Esophagus squamous epithelium (tissue), 5 donors: ENCODE measurements at regions not wholly inside any gene's neighbourhood (a gene's known extent, or its start where the extent isn't known, plus 50 kb on each side); places are given as distances from the start of the nearest gene placed in this dataset.

Experiments
- DNase-seq: peaks from one replicate; lab custom pipeline; 2025; lab: John Stamatoyannopoulos, UW
- H3K27ac ChIP-seq, 4 donors: fragments of 200-600 bp; sonication (generic); one replicate each; pipeline ENCODE4 v1.5.1; 2016 to 2019; ENCODE audit warnings: mild to moderate bottlenecking in 1 of 4
- H3K27me3 ChIP-seq, 4 donors: fragments of 200-600 bp; sonication (generic); 1 replicate in 3 of 4; 2 replicates in 1 of 4; pipeline versions ENCODE4 v1.5.1 to v1.6.0; 2017 to 2021; ENCODE audit warnings: antibody characterized with exemption in 1 of 4
- H3K36me3 ChIP-seq, 3 donors: fragments of 200-600 bp; sonication (generic); one replicate each; pipeline ENCODE4 v1.5.1; 2016 to 2019
- H3K4me1 ChIP-seq, 3 donors: fragments of 200-600 bp; sonication (generic); one replicate each; pipeline ENCODE4 v1.5.1; 2017 to 2019
- H3K4me3 ChIP-seq, 4 donors: fragments of 200-600 bp; sonication (generic); 1 replicate in 3 of 4; 2 replicates in 1 of 4; pipeline ENCODE4 v1.5.1; 2016 to 2019; ENCODE audit warnings: mild to moderate bottlenecking in 2 of 4, moderate library complexity in 1 of 4
- H3K9me3 ChIP-seq, 3 donors: fragments of 200-600 bp; sonication (generic); one replicate each; pipeline ENCODE4 v1.5.1; 2016 to 2019
- CTCF ChIP-seq, 6 experiments: fragments of 450-650 bp in 4 of 6; fragments of 200-600 bp in 2 of 6; sonication (generic) in 2 of 6; IDR thresholded peaks; one replicate each; pipeline ENCODE4 v1.5.1; 2016 to 2019; ENCODE audit warnings: antibody characterized with exemption in 6 of 6, mild to moderate bottlenecking in 4 of 6, moderate library complexity in 4 of 6
- POLR2A ChIP-seq, 4 donors: fragments of 450-650 bp; IDR thresholded peaks; one replicate each; pipeline ENCODE4 v1.6.1; 2017; ENCODE audit warnings: antibody characterized with exemption in 4 of 4, mild to moderate bottlenecking in 4 of 4, moderate library complexity in 3 of 4
- WGBS, 2 donors: methylation state at CpG; one replicate each; pipeline ENCODE4 v1.1.5; 2018; 5-methylcytosine and 5-hydroxymethylcytosine counted together
- intact Hi-C: fragments of 100-400 bp; cut with DNase I; formaldehyde crosslinking; loops from one replicate; pipeline ENCODE4 v1.15.0; 2022
- donor health status: DM: yes; HTN: yes; CAD: no.

DNA sequence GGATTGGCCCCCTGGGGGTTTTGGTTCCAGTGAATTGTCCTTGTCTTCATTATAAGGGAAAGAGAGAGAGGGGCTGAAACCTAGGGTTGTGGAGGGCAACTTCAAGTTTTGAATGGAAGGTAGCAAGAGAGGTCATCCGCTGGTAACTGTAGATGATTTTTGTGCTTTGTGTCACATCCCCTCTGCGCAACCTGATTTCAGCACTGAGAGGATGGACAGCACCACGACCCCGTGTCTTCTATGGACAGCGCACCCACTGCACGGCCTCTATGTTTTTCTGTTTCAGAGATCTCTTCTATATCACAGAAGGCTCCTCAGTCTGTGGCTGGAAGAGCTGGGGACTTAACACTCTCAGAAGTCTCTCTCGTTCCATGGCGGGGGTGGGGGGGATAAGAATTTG, 127.0 kb upstream of the RPH3A start:
- TF ChIP-seq CTCF (IDR thresholded peaks at IDR 0.05) (no peak), POLR2A (IDR thresholded peaks at IDR 0.05) (no peak)
- Histone ChIP-seq H3K27me3 (peaks cover 0 to 52% (median 0%) of the 10 kb centered on the region in 4 donors), H3K4me1 (no peaks in the 10 kb centered on the region), H3K9me3 (no peaks in the 10 kb centered on the region), H3K4me3 (no peak overlapping the region), H3K27ac (no peak overlapping the region), H3K36me3 (no peaks in the 10 kb centered on the region)
- 48 to 50% methylated on average over 5 to 8 of the region's 8 CpGs for WGBS, 2 donors
- intact Hi-C loops = no loop called here
- no peak for DNase-seq

DNA sequence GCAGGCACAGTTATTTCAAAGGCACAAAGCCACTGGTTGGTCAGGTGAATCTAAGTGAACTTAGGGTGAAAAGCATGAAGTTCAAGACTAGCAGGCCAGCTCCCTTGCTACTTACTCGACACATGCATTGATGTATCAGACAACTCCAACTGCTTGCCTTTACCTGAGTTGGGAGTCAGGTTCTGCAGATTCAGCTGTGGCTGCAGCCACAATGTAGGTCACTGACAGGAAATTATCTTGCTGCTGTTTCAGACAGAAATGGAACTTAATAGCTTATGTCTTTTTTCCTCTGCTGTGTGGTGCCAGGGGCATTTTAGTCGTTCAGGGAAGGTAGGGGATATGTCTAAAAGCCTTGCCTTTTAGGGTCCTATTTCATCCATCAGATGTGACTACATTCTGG, 125.6 kb upstream of the RPH3A start:
- no peak for DNase-seq
- TF ChIP-seq POLR2A (IDR thresholded peaks at IDR 0.05) = no peak
- TF ChIP-seq CTCF (IDR thresholded peaks at IDR 0.05) = no peak
- no peak overlapping the region for H3K27ac ChIP-seq
- no peak overlapping the region for H3K4me3 ChIP-seq
- intact Hi-C loops = no loop called here
- H3K4me1 ChIP-seq = no peaks in the 10 kb centered on the region
- H3K9me3 ChIP-seq = no peaks in the 10 kb centered on the region
- H3K27me3 ChIP-seq = peaks cover 0 to 46% (median 0%) of the 10 kb centered on the region in 4 donors
- no peaks in the 10 kb centered on the region for H3K36me3 ChIP-seq
- WGBS, 2 donors = 24 to 35% methylated on average over 2 of the region's 2 CpGs

DNA sequence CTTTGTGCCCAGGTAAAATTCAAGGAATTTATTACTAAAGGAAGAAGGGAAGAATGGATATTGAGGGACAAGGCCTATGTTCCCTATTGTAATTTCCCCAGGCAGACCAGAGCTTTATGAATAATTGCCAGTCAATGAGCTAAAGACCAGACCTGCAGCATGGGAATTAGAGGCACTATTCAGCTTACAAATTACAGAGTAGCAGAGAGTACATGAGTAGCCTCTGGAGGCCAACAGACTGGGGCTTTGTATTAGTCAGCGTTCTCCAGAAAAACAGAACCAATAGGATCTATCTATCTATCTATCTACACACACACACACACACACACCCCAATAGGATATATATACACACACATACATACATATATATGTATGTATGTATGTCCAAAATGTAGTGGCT, 120.0 kb upstream of the RPH3A start:
- WGBS, 2 donors = 67 to 79% methylated on average over 1 of the region's 1 CpG
- no peak for DNase-seq
- Histone ChIP-seq H3K27me3 (peaks cover 0 to 41% (median 0%) of the 10 kb centered on the region in 4 donors), H3K36me3 (no peaks in the 10 kb centered on the region), H3K27ac (no peak overlapping the region), H3K4me3 (no peak overlapping the region), H3K4me1 (no peaks in the 10 kb centered on the region), H3K9me3 (no peaks in the 10 kb centered on the region)
- intact Hi-C loops = no loop called here
- TF ChIP-seq POLR2A (IDR thresholded peaks at IDR 0.05) (no peak), CTCF (IDR thresholded peaks at IDR 0.05) (no peak)

- TF ChIP-seq POLR2A (IDR thresholded peaks at IDR 0.05) (no peak), CTCF (IDR thresholded peaks at IDR 0.05) (no peak)
- H3K9me3 ChIP-seq = no peaks in the 10 kb centered on the region
- DNase-seq = no peak
- peaks cover 0 to 42% (median 0%) of the 10 kb centered on the region in 4 donors for H3K27me3 ChIP-seq
- no peaks in the 10 kb centered on the region for H3K36me3 ChIP-seq
- no peaks in the 10 kb centered on the region for H3K4me1 ChIP-seq
- no peak overlapping the region for H3K4me3 ChIP-seq
- 24 to 33% methylated on average over 2 of the region's 2 CpGs for WGBS, 2 donors
- intact Hi-C loops = no loop called here
- H3K27ac ChIP-seq = no peak overlapping the region
Measured at GRCh38 chr12:112674539-112674938, 117.0 kb upstream of the RPH3A start.

DNA sequence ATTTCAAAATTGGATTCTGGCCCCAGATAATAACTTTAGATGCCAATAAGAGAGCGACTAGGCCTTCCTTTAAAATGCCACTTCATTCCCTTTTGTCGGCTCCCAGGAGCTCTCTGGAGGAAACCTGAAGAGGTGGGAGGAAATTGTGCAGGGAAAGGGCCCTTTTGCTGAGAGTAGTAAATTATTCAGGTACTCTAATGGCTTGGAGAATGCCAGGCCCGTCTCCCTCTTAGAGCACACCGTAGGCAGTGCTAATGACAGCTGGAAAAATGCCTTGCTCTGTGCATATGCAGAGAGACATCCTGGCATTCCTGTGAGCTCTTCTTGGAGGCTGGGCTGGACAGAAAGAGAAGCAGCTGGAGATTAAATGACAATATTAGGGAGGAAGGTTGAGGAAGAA, 115.0 kb upstream of the RPH3A start:
- 33 to 43% methylated on average over 3 to 4 of the region's 4 CpGs for WGBS, 2 donors
- no peaks in the 10 kb centered on the region for H3K36me3 ChIP-seq
- TF ChIP-seq CTCF (IDR thresholded peaks at IDR 0.05) (no peak), POLR2A (IDR thresholded peaks at IDR 0.05) (no peak)
- no peak for DNase-seq
- no peaks in the 10 kb centered on the region for H3K9me3 ChIP-seq
- intact Hi-C loops = no loop called here
- no peak overlapping the region for H3K27ac ChIP-seq
- no peak overlapping the region for H3K4me3 ChIP-seq
- no peaks in the 10 kb centered on the region for H3K4me1 ChIP-seq
- H3K27me3 ChIP-seq = peaks cover 0 to 54% (median 0%) of the 10 kb centered on the region in 4 donors
